ENCODE measurements at regions not wholly inside any gene's neighbourhood (a gene's known extent, or its start where the extent isn't known, plus 50 kb on each side); places are given as distances from the start of the nearest gene placed in this dataset.

GRCh38 chr11:134522782-134523570 lies 110.9 kb upstream of the B3GAT1 start:
- ATAC-seq (no peak), DNase-seq (no peak)
- intact Hi-C loops (cut with DNase I, micrococcal nuclease) = no loop called here

GRCh38 chr11:134521452-134522289 lies 109.6 kb upstream of the B3GAT1 start:
- no peak for DNase-seq
- intact Hi-C loops (cut with DNase I, micrococcal nuclease) = no loop called here
- no peak for ATAC-seq

GRCh38 chr11:134521001-134521400 lies 109.0 kb upstream of the B3GAT1 start:
- intact Hi-C loops (cut with DNase I, micrococcal nuclease) = no loop called here
- no peak for ATAC-seq

GRCh38 chr11:134519788-134520187 lies 107.7 kb upstream of the B3GAT1 start:
- intact Hi-C loops (cut with DNase I, micrococcal nuclease) = no loop called here
- DNase-seq = no peak
- no peak for ATAC-seq

More at GRCh38 chr11:134521001-134521400, 109.0 kb upstream of the B3GAT1 start:
- no peak for DNase-seq

GRCh38 chr11:134519390-134519750 lies 107.3 kb upstream of the B3GAT1 start:
- intact Hi-C loops (cut with DNase I, micrococcal nuclease) = no loop called here
- DNase-seq (no peak), ATAC-seq (no peak)

- ATAC-seq (no peak), DNase-seq (peak in 1 of 2 donors; percentile 14)
- intact Hi-C loops (cut with DNase I, micrococcal nuclease) = no loop called here
Measured at GRCh38 chr11:134518616-134519389, 106.8 kb upstream of the B3GAT1 start.

- intact Hi-C loops (cut with DNase I, micrococcal nuclease) = no loop called here
- DNase-seq (peak in 1 of 2 donors; percentile 23), ATAC-seq (peak; percentile 8)
Measured at GRCh38 chr11:134517621-134518293, 105.7 kb upstream of the B3GAT1 start.

GRCh38 chr11:134517115-134517514 lies 105.1 kb upstream of the B3GAT1 start:
- intact Hi-C loops (cut with DNase I, micrococcal nuclease) = no loop called here
- DNase-seq (no peak), ATAC-seq (no peak)

- ATAC-seq (no peak), DNase-seq (peak; percentile 20 to 26)
- intact Hi-C loops (cut with DNase I, micrococcal nuclease) = no loop called here
Measured at GRCh38 chr11:134516529-134516928, 104.5 kb upstream of the B3GAT1 start.

- DNase-seq (peak; percentile 62 to 65), ATAC-seq (peak; percentile 93)
- intact Hi-C loops (cut with DNase I, micrococcal nuclease) = no loop called here
Measured at GRCh38 chr11:134515081-134515960, 103.3 kb upstream of the B3GAT1 start.

- intact Hi-C loops (cut with DNase I, micrococcal nuclease) = no loop called here
- DNase-seq (peak; percentile 27 to 35), ATAC-seq (peak; percentile 30)
Measured at GRCh38 chr11:134514354-134514951, 102.4 kb upstream of the B3GAT1 start.

GRCh38 chr11:134513585-134514120 lies 101.6 kb upstream of the B3GAT1 start:
- DNase-seq = peak in 1 of 2 donors; percentile 12
- intact Hi-C loops (cut with DNase I, micrococcal nuclease) = no loop called here

GRCh38 chr11:134512571-134513538 lies 100.8 kb upstream of the B3GAT1 start:
- ATAC-seq = no peak
- intact Hi-C loops (cut with DNase I, micrococcal nuclease) = no loop called here
- DNase-seq = peak in 1 of 2 donors; percentile 5

More at GRCh38 chr11:134513585-134514120, 101.6 kb upstream of the B3GAT1 start:
- ATAC-seq = no peak

- ATAC-seq (no peak), DNase-seq (peak in 1 of 2 donors; percentile 19)
- intact Hi-C loops (cut with DNase I, micrococcal nuclease) = no loop called here
Measured at GRCh38 chr11:134512061-134512460, 100.0 kb upstream of the B3GAT1 start.

GRCh38 chr11:134511255-134511654 lies 99.2 kb upstream of the B3GAT1 start:
- intact Hi-C loops (cut with DNase I, micrococcal nuclease) = no loop called here
- DNase-seq = no peak
- ATAC-seq = no peak
